ENCODE measurements at regions not wholly inside any gene's neighbourhood (a gene's known extent, or its start where the extent isn't known, plus 50 kb on each side); places are given as distances from the start of the nearest gene placed in this dataset.
"Not testable (repeated sequence)": the region's sequence is repeated elsewhere in the genome, so short reads cannot be mapped to it uniquely, and the experiment has no call there.

DNA sequence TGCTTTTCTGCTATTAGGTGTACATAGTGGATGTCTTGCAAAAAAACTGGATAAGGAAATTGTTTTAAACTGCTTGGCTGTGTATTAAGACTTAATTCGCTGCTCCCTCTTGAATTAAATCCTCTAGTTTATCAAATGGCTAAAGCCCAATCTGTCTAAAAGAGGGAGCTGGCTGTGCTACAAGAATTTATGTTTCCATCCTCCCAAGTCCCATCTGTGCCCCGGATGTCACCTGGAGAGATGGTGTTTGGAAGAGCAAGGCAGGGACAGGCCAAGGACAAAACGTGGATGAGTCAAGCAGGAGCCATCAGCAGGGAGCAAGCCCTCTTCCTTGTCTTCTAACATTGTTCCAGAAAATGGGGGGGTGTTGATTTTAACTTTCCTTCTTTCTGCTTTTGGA is 171.3 kb upstream of the LCORL start:
- no peak for DNase-seq

DNA sequence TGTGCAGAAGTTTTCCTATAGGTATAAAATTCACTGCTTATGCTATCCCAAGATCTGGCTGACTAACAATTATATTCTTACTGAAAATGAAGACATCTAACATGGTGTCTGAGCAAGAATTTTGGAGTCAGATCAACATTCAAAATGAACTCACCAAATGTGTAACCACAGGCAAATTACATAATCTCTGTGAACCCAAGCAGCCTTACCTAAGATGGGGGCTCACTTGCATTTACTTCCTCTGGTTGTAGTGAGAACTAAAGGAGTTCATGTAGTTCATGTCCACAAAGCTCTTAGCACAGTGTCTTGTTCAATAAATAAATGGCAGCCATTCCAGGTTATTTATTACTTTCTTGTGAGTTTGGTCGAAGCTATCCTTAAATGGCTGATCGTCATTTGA is 163.9 kb upstream of the LCORL start:
- DNase-seq, result no peak

DNA sequence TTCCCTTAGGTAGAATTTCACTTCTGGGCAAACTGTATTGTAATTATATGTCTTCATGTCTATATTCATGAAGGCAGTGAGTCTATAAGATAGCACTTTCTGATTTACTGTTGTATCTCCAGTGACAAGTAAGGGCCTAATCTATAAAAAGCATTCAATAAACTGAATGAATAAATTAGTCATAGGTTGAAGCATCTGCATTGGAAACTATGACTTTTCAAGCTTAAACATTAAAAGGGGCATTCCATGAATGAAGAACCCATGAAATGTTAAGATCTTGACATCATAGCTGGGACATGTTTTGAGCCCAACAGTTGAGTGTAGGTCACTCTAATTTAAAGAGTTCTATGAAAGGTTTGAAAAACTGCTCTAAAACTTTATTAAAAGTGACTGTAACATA is 159.3 kb upstream of the LCORL start:
- no peak for DNase-seq

DNA sequence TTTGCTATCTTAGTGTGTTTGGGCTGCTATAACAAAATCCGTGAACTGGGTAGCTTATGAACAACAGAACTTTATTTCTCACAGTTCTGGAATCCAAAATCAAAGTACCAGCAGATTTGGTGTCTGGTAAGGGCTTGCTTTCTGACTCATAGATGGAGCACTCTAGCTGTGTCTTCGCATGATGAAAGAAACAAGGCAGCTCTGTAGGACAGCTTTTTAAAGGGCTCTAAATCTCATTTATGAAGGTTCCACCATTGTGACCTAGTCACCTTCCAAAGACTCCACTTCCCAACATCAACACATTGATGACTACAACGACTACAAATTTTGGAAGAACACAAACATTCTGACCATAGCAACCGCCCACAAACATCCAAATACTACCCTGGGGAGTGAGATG is 158.6 kb upstream of the LCORL start:
- no peak for DNase-seq

DNA sequence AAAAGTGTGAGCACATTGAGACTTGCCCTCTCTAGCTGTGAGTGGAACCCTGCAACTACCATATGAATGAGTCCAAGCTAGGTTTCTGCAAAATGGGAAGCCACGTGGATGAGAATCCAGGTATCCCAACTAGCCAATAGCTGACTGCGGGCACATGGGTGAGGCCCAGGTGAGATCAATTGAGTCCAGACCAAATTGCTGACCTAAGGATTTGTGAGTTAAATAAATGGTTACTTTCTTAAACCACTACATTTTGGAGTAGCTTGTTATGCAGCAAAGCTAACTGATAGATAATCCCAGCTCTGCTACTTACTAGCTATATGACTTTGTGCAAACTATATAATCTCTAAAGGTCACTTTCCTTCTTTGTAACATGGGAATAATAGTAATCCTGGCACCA is 150.3 kb upstream of the LCORL start:
- no peak for DNase-seq

DNA sequence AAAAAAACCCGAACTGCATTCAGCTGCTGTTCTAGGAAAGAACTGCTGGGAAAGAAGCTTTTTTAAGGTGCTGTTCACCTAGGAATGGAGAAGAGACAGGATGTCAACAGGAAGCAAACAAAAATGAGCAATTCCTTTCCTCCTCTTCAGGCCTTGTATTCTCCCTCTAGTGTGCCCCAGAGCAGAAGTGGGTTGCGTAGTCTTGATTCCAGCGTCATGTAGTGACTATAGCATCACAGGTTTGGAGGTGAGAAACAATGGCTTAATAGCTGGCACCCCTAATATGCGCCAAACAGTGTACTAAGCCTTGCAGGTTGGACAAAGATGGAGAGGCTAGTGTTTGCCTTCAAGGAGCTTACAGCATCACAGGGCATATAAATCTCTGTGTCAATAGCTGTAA is 146.3 kb upstream of the LCORL start:
- no peak for DNase-seq

DNA sequence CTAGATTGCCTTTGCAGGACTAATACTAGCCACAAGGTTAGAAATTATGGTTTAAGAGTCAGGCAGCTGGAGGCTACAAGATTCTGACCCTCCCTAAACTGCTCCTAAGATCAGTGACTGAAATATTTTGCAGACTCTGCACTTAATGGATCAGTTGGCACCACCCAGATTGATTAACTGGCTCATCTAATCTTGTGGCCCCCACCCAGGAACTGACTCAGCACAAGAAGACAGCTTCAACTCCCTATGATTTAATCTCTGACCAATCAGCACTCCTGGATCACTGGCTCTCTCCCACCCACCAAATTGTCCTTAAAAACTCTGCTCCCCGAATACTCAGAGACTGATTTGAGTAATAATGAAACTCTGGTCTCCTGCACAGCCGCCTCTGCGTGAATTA is 145.4 kb upstream of the LCORL start:
- no peak for DNase-seq

DNA sequence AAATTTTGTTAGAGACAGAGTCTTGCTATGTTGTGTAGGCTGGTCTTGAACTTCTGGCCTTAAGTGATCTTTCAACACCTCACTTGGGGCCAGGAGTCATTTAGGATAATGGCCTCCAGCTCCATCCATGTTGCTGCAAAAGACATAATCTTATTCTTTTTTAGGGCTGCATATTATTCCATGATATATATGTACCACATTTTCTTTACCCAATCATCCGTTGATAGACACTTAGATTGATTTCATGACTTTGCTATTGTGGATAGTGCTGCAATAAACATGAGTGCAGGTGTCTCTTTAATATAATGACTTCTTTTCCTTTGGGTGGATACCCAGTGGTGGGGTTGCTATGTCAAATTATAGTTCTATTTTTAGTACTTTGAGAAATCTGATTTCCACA is 140.9 kb upstream of the LCORL start:
- no peak for DNase-seq

DNA sequence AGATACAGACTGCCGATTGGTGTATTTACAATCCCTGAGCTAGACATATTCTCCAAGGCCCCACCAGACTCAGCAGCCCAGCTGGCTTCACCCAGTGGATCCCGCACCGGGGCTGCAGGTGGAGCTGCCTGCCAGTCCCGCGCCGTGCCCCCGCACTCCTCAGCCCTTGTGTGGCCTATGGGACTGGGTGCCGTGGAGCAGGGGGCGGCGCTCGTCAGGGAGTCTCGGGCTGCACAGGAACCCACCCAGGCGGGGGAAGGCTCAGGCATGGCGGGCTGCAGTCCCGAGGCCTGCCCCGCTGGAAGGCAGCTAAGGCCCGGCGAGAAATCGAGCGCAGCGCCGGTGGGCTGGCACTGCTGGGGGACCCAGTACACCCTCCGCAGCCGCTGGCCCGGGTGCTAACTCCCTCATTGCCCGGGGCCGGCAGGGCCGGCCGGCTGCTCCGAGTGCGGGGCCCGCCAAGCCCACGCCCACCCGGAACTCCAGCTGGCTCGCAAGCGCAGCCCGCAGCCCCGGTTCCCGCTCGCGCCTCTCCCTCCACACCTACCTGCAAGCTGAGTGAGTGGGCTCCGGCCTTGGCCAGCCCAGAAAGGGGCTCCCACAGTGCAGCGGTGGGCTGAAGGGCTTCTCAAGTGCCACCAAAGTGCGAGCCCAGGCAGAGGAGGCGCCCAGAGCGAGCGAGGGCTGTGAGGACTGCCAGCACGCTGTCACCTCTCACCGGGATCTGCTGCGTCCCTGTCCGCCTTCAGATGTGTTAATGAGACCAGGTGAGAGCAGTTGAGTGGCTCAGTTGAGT is 137.8 kb upstream of the LCORL start:
- not testable (repeated sequence) for DNase-seq

DNA sequence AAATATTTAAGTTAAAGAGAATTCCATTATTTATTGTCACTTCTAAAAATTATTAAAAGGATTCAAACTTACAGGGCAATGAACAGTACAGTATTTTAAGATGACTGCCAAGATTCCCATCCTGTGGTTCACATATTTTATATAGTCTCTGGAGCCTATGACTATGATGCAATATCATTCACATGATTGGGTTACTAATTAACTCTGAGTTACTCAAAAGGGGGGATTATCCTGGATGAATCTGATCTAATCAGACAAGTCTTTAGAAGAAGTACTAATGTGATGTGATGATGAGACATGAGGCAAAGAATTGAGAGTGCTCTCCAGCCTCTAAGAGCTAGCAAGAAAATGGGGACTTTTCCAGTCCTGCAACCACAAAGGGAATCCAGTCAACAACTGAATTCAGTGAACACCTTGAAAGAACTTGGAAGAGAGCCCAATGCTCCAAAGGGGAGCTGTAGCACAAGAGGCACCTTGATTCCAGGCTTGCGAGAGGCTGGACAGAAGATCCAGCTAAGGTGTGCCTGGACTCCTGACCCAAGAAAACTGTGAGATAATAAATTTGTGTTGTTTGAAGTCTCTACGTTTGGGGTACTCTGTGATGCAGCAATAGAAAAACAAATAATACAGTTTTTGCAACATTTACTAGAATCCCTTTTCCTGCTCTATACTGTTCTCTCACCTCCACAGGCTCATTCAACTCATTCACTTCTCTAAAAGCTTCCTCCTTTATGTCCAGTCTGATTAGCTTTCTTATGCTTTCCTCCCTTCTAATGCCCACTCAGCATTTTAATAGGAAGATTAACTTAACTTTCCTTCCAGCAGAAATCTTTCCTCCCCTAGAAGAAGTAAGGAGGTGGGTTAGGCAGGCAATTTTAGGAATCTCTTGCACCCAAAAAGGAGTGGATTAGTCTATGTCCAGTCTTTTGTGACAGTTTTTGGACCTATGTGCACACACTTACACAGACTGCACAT is 133.8 kb upstream of the LCORL start:
- DNase-seq, result no peak

DNA sequence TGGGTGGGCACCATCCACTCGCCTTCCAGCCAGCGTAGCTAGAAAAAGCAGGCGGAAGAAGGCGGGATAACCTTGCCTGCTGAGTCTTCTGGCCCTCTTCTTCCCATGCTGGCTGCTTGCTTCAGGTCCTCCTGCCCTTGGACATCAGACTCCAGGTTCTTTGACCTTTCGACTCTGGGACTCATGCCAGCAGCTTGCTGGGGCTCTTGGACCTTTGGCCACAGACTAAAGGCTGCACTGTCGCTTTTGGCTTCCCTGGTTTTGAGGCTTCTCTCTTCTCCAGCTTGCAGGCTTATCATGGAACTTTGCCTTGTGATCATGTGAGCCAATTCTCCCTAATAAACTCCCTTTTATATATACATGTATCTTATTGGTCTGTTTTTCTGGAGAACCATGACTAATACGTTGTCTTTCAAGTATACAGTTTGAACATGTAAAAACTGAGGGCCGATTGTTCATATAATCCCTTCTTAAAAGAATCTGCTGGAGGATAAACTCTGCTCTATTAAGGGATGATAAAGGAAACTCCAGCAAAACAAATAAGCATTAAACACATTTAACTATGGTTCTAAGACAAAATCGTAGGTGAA is 116.6 kb upstream of the LCORL start:
- DNase-seq, result no peak

DNA sequence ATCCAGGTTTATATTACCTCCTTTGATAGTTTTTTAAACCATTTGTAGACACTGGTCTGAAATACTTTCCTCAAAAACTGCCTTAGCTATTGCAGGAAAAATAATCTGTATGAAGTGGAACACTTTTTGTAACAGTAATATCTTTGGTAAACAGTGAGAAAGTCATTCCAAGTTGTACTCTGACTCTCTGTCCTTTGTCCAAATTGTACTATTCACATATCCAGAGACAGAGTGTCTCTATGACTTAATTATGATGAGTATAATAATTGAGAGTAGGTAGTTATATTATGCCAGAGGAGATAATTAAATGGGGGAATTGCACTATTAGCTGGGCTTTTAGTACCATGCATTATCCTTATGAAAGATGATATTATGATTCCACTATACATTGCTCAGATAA is 112.6 kb upstream of the LCORL start:
- DNase-seq, result no peak

DNA sequence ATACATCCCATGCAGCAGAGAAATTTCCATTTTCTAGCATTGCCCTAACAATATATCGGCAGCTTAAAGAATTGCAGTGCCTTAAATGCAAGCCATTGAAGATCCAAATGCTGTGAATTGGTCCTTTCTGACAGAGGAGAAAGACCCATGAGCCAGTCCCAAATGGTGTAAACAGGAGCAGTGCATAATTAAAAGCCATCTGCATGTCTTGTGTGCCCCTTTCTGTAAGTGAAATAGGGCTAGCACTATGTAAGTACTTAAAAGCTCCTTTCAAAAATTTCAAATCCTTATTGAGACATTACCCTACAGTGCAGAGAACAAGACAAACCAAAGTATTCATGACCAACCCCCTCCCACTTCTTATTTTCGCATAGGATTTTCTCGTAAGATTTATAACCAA is 108.7 kb upstream of the LCORL start:
- no peak for DNase-seq

DNA sequence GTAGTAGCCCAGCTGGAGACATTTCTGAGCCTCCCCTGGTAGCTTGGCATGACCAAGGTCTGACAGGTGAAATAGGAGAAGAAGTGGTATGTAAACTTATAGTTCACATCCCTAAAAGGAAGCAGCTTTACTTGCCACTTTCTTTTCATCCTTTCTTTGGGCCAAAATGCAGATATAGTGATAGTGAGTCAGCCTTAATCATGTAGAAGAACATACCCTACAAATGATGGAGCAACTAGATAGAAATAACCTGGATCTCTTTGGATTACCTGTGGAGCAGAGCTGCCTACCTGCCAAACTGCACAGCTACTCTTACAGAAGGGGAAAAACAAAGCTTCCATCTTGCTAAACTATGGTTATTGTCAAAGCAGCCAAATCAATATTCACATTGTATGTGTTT is 106.7 kb upstream of the LCORL start:
- DNase-seq, result no peak

DNA sequence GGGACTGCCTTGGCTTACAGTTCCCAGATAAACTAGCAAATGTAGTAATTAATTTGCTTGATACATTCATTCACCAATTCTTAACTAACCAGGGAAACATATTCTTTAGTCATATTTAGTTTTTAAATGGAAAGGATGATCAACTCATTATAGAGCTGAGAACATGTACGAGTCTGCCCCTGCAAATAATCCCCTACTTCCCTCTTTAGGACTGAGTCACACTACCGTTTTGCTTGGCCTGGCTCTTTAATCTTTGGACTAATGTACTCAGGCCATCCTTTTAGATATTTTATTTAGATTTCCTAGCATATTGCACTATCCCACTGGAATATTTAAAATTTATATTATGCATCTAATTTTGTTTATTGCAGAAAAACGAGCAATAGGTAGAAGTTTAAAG is 105.5 kb upstream of the LCORL start:
- no peak for DNase-seq

DNA sequence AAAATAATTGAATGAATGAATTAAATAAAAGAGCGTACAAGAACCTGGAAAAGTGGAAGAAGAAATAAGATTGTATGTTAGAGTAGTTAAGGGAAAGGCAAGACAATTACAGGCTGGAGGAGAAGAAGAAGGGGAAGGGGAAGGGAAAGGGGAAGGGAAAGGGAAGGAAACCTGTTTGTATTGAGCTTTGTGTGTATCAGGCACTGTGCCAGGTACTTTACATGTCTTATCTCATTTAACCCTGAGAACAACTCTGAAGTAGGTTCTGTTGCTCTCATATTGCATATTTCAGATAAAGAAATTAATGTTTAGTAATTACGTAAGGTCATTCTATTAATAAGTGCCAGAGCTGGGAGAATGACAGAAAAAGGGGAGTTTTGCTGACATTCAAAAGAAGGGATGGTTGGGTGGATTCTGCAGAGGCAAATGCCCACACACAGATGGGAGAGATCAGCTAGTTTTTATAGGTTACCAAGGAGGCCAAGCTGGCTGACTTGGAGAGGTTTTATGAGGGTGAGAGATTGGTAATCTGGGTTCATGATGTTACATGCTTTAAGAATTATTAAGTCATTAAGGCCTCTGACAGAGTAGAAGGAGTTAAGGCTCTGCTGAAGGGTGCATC is 92.3 kb upstream of the LCORL start:
- no peak for DNase-seq

DNA sequence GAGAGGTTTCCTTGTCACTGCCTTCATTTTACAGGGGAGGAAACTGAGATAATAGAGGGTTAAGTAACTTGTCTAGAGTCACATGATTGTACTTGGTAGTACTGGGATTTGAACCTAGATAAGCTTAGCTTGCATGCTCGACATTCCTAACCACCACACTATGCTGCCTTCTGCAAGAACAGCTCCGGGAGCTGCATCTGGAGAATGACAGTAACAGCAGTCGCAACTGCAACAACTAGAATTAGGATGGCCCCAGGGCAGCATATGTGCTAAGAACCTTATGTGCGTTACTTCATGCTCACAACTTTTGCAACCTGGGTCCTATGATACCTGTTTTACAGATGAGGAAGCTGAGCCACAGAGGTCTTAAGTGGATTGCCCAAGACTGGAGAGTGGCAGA is 89.5 kb upstream of the LCORL start:
- DNase-seq, result no peak

DNA sequence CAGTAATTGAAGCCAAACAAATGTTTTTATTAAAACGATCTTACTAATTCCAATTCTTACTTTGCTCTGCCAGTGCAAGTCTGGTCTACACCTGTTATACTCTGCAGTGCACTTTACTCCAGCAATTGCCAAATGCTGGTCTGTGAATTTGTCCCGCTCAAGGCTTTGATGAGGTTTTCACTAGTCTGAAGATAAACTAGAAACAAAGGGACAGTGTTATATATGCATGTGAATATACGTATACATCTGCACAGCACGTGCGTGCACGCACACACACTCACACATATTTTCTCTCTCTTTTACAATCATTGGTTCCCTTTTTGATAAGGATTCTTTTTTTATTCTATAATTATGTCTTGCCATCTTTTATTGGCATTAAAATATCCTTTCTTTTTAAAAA is 88.5 kb upstream of the LCORL start:
- DNase-seq, result no peak

DNA sequence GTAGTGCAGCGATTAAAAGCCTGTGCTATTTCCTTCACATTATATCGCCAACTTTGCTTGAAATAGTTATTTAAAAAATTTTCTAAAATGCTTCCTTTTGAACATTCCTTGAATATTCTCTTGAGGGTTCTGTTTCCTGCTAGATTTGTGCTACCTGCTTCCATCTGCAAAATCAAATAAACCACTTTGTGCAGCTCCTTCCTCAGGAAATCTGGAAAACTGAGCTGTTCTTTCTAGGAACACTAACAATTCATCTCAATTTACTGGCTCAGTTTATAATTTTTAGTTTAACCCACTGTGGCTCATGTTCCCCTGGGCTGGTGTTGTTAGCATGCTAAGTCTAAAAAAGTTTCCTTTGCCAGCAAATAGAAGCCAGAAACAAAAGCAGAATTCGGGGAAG is 88.1 kb upstream of the LCORL start:
- no peak for DNase-seq

DNA sequence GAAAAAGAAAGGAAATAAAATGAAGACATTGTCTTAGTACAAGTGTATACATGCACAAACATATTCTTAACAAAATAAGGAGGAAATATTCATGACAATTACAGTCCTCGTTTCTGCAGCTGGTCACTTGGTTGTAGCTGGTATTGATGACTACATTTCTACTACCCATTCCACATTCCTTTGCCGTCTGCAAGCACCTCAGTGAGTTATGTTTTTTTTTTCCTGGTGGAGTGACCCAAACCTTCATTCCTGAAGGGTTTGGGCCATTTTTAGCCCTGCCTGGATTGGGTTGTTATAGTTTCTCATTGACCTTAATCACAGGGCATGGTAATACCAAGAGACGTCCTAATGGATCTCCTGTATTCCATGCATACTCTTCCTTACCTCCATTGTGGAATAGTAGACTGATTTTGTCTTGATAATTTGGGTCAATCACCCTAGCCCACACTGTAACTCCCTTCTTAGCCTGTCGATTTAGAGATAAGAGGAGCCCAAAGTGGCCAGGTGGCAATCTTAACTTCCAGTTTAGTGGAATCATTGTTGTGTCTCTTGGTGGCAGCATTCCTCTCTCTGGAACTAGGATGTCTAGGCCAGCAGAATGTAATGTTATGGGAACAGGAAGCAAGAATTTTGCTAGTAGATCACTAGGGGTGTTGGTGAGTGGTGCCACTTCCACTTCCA is 86.4 kb upstream of the LCORL start:
- DNase-seq, result not testable (repeated sequence)

DNA sequence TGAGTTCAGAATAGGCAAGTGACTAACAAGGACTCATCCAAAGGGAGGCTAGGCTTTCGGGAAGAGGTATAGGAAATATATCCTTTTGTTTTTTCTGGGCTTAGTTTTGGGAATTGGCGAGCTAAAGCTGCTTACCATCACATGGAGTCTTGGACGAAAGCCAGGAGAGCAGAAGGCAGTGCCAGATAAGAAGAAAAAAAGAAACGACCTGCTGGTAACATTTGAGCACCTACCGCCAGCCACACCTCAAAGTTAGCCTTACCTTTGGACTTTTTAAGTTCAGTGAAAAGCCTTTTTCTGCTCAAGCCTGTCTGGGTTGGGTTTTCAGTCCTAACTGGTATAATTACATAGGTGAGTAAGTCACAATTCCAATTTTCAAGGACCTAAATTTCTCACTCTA is 85.1 kb upstream of the LCORL start:
- no peak for DNase-seq

Data from effector CD8-positive, alpha-beta T cell (primary cell).